ENCODE measurements at regions not wholly inside any gene's neighbourhood (a gene's known extent, or its start where the extent isn't known, plus 50 kb on each side); places are given as distances from the start of the nearest gene placed in this dataset.
"Not testable (repeated sequence)": the region's sequence is repeated elsewhere in the genome, so short reads cannot be mapped to it uniquely, and the experiment has no call there.

- DNase-seq: no peak
These were observed 178.5 kb upstream of the DEPDC1 start for GRCh38 chr1:68675336-68675735.

GRCh38 chr1:68677684-68678351 lies 180.9 kb upstream of the DEPDC1 start:
- ATAC-seq (no peak), DNase-seq (no peak)

More at GRCh38 chr1:68675336-68675735, 178.5 kb upstream of the DEPDC1 start:
- ATAC-seq: no peak

GRCh38 chr1:68696221-68696620 lies 199.3 kb upstream of the DEPDC1 start:
- ATAC-seq (no peak), DNase-seq (no peak)

- no peak for ATAC-seq
- no peak for DNase-seq
These were observed 207.1 kb upstream of the DEPDC1 start for GRCh38 chr1:68703921-68704354.

GRCh38 chr1:68704800-68705443 lies 208.0 kb upstream of the DEPDC1 start:
- DNase-seq (no peak), ATAC-seq (no peak)

GRCh38 chr1:68705466-68705865 lies 208.6 kb upstream of the DEPDC1 start:
- no peak for ATAC-seq

GRCh38 chr1:68706639-68707317 lies 209.9 kb upstream of the DEPDC1 start:
- DNase-seq: no peak
- no peak for ATAC-seq

More at GRCh38 chr1:68705466-68705865, 208.6 kb upstream of the DEPDC1 start:
- no peak for DNase-seq

GRCh38 chr1:68717330-68717729 lies 220.4 kb upstream of the DEPDC1 start:
- DNase-seq (no peak), ATAC-seq (no peak)

GRCh38 chr1:68720476-68720875 lies 223.6 kb upstream of the DEPDC1 start:
- ATAC-seq: no peak
- no peak for DNase-seq

GRCh38 chr1:68723791-68724190 lies 226.9 kb upstream of the DEPDC1 start:
- DNase-seq (no peak), ATAC-seq (no peak)

- ATAC-seq (no peak), DNase-seq (no peak)
These were observed 228.3 kb upstream of the DEPDC1 start for GRCh38 chr1:68725001-68725752.

GRCh38 chr1:68739486-68739885 lies 242.6 kb upstream of the DEPDC1 start:
- ATAC-seq, DNase-seq: not testable (repeated sequence)

- DNase-seq: no peak
- no peak for ATAC-seq
These were observed 248.1 kb upstream of the DEPDC1 start for GRCh38 chr1:68745011-68745410.

GRCh38 chr1:68745451-68745850 lies 248.6 kb upstream of the DEPDC1 start:
- DNase-seq (no peak), ATAC-seq (no peak)

GRCh38 chr1:68746378-68746777 lies 249.5 kb upstream of the DEPDC1 start:
- no peak for ATAC-seq
- no peak for DNase-seq

GRCh38 chr1:68751723-68752122 lies 254.8 kb upstream of the DEPDC1 start:
- ATAC-seq (no peak), DNase-seq (no peak)

- ATAC-seq: no peak
- DNase-seq: no peak
These were observed 261.9 kb upstream of the DEPDC1 start for GRCh38 chr1:68758666-68759209.

- ATAC-seq (no peak), DNase-seq (no peak)
These were observed 271.1 kb upstream of the DEPDC1 start for GRCh38 chr1:68767941-68768340.

GRCh38 chr1:68770817-68771216 lies 273.9 kb upstream of the DEPDC1 start:
- ATAC-seq: no peak

GRCh38 chr1:68777851-68778250 lies 281.0 kb upstream of the DEPDC1 start:
- DNase-seq: no peak
- no peak for ATAC-seq

More at GRCh38 chr1:68770817-68771216, 273.9 kb upstream of the DEPDC1 start:
- DNase-seq: no peak

- DNase-seq, ATAC-seq: not testable (repeated sequence)
These were observed 283.0 kb upstream of the DEPDC1 start for GRCh38 chr1:68779841-68780240.

GRCh38 chr1:68780919-68781318 lies 284.0 kb upstream of the DEPDC1 start:
- ATAC-seq (no peak), DNase-seq (no peak)

Measured in stimulated activated naive CD8-positive, alpha-beta T cell treated with anti-CD3 and anti-CD28 coated beads, Interleukin-15, Interleukin-2, amounts not matched to agents 100 U/mL and 50 U/mL, for 24 hours (primary cell).